Astrocyte (in vitro differentiated cells and primary cell): ENCODE measurements at regions not wholly inside any gene's neighbourhood (a gene's known extent, or its start where the extent isn't known, plus 50 kb on each side); places are given as distances from the start of the nearest gene placed in this dataset.

Experiments used
- DNase-seq: peaks from one replicate; pipeline ENCODE4 v3.0.0-alpha.2; 2010; ENCODE audit warnings: low read depth
- FAIRE-seq: peaks from 2 replicates; lab custom pipeline; 2011; peaks lifted over from hg19 to GRCh38; lab: Jason Lieb, UNC
- H2AFZ ChIP-seq: 2 replicates; pipeline ENCODE4 v1.6.0; 2012; ENCODE audit warnings: low read depth, low read length, inconsistent platforms
- H3K27ac ChIP-seq: 2 replicates; pipeline ENCODE4 v1.5.1; 2011; ENCODE audit warnings: low read depth, low read length, inconsistent platforms
- H3K27me3 ChIP-seq: 2 replicates; pipeline ENCODE4 v1.6.0; 2011; ENCODE audit warnings: low read length, inconsistent platforms; ENCODE audit not compliant: insufficient read depth
- H3K36me3 ChIP-seq: 2 replicates; pipeline ENCODE4 v1.5.1; 2011; ENCODE audit warnings: low read length, inconsistent platforms; ENCODE audit not compliant: insufficient read depth
- H3K4me1 ChIP-seq: 2 replicates; pipeline ENCODE4 v1.5.1; 2011; ENCODE audit warnings: low read length, inconsistent platforms; ENCODE audit not compliant: insufficient read depth
- H3K4me2 ChIP-seq: 2 replicates; pipeline ENCODE4 v1.6.0; 2012; ENCODE audit warnings: low read length, inconsistent platforms
- H3K4me3 ChIP-seq: 2 replicates; pipeline ENCODE4 v1.5.1; 2011; ENCODE audit warnings: low read depth, mild to moderate bottlenecking, low read length, inconsistent platforms; ENCODE audit not compliant: insufficient read depth
- H3K79me2 ChIP-seq: 2 replicates; pipeline ENCODE4 v1.6.0; 2012; ENCODE audit warnings: mild to moderate bottlenecking, low read length, inconsistent platforms; ENCODE audit not compliant: insufficient read depth
- H3K9ac ChIP-seq: 2 replicates; pipeline ENCODE4 v1.6.0; 2012; ENCODE audit warnings: mild to moderate bottlenecking, low read length, inconsistent platforms
- H3K9me3 ChIP-seq: 2 replicates; pipeline ENCODE4 v1.5.1; 2012; ENCODE audit warnings: low read depth, mild to moderate bottlenecking, low read length, inconsistent platforms; ENCODE audit not compliant: insufficient read depth
- H4K20me1 ChIP-seq: 2 replicates; pipeline ENCODE4 v1.6.0; 2012; ENCODE audit warnings: low read length, inconsistent platforms; ENCODE audit not compliant: insufficient read depth
- H3K27ac Mint-ChIP-seq: one replicate; pipeline ENCODE4 v1.8.0; 2021; ENCODE audit warnings: mild to moderate bottlenecking, mixed read lengths; ENCODE audit not compliant: unreplicated experiment
- H3K27me3 Mint-ChIP-seq: one replicate; pipeline ENCODE4 v1.8.0; 2021; ENCODE audit warnings: low read depth, mixed read lengths; ENCODE audit not compliant: unreplicated experiment
- H3K36me3 Mint-ChIP-seq: one replicate; pipeline ENCODE4 v1.8.0; 2021; ENCODE audit warnings: low read depth, mixed read lengths; ENCODE audit not compliant: unreplicated experiment
- H3K4me1 Mint-ChIP-seq: one replicate; pipeline ENCODE4 v1.8.0; 2021; ENCODE audit warnings: low read depth, mixed read lengths; ENCODE audit not compliant: unreplicated experiment
- H3K4me3 Mint-ChIP-seq: one replicate; pipeline ENCODE4 v1.8.0; 2021; ENCODE audit warnings: mild to moderate bottlenecking, moderate library complexity, mixed read lengths; ENCODE audit not compliant: unreplicated experiment
- H3K9me3 Mint-ChIP-seq: one replicate; pipeline ENCODE4 v1.8.0; 2021; ENCODE audit warnings: mild to moderate bottlenecking, mixed read lengths; ENCODE audit not compliant: unreplicated experiment
- CTCF ChIP-seq: IDR thresholded peaks from 2 replicates; pipeline ENCODE4 v1.5.1; 2011; ENCODE audit warnings: low read depth, mild to moderate bottlenecking, inconsistent platforms, low read length, moderate library complexity; ENCODE audit not compliant: insufficient read depth
- EZH2 ChIP-seq: IDR thresholded peaks from 2 replicates; pipeline ENCODE4 v1.6.1; 2012; ENCODE audit warnings: mild to moderate bottlenecking, low read length, inconsistent platforms; ENCODE audit not compliant: insufficient read depth

GRCh38 chr5:135264451-135265440, 134.3 kb downstream of the MACROH2A1 start:
- Histone ChIP-seq H3K27me3 (no peaks in the 10 kb centered on the region), H3K9ac (no peak overlapping the region), H3K79me2 (no peaks in the 10 kb centered on the region), H2AFZ (no peak overlapping the region), H3K4me1 (peaks cover 22% of the 10 kb centered on the region), H4K20me1 (no peaks in the 10 kb centered on the region), H3K9me3 (no peaks in the 10 kb centered on the region), H3K4me2 (no peak overlapping the region), H3K4me3 (no peak overlapping the region), H3K27ac (no peak overlapping the region), H3K36me3 (no peaks in the 10 kb centered on the region)
- Mint-ChIP-seq H3K27me3 (no peaks in the 10 kb centered on the region), H3K4me3 (no peak overlapping the region), H3K9me3 (no peaks in the 10 kb centered on the region), H3K4me1 (peaks cover 14% of the 10 kb centered on the region), H3K36me3 (no peaks in the 10 kb centered on the region), H3K27ac (no peak overlapping the region)
- no peak for TF ChIP-seq CTCF
- no peak for TF ChIP-seq EZH2
- FAIRE-seq (no peak), DNase-seq (no peak)

- Histone ChIP-seq H3K4me2 (no peak overlapping the region), H3K9ac (no peak overlapping the region), H3K27ac (no peak overlapping the region), H2AFZ (no peak overlapping the region), H3K4me1 (peaks cover 16% of the 10 kb centered on the region), H3K27me3 (no peaks in the 10 kb centered on the region), H3K79me2 (no peaks in the 10 kb centered on the region), H3K36me3 (no peaks in the 10 kb centered on the region), H4K20me1 (no peaks in the 10 kb centered on the region), H3K9me3 (no peaks in the 10 kb centered on the region), H3K4me3 (no peak overlapping the region)
- Mint-ChIP-seq H3K9me3 (no peaks in the 10 kb centered on the region), H3K36me3 (no peaks in the 10 kb centered on the region), H3K4me3 (no peak overlapping the region), H3K27ac (no peak overlapping the region), H3K27me3 (no peaks in the 10 kb centered on the region), H3K4me1 (peaks cover 11% of the 10 kb centered on the region)
- DNase-seq (no peak), FAIRE-seq (no peak)
- TF ChIP-seq EZH2 (no peak), CTCF (no peak)
These were observed 135.9 kb downstream of the MACROH2A1 start for GRCh38 chr5:135263022-135263668.
